Ascending aorta (tissue), 2 donors: ENCODE measurements at regions not wholly inside any gene's neighbourhood (a gene's known extent, or its start where the extent isn't known, plus 50 kb on each side); places are given as distances from the start of the nearest gene placed in this dataset.

Experiments used
- DNase-seq, 2 donors: peaks; one replicate each; pipeline ENCODE4 v3.0.0-alpha.2; 2019; ENCODE audit warnings: low spot score in 2 of 2
- H3K27ac ChIP-seq, 2 donors: fragments of 200-600 bp; sonication (generic); one replicate each; pipeline ENCODE4 v1.5.1; 2016 to 2017; ENCODE audit warnings: mild to moderate bottlenecking in 1 of 2
- H3K27me3 ChIP-seq: fragments of 200-600 bp; sonication (generic); one replicate; pipeline ENCODE4 v1.5.1; 2017
- H3K36me3 ChIP-seq, 2 donors: fragments of 200-600 bp; sonication (generic); one replicate each; pipeline ENCODE4 v1.5.1; 2016
- H3K4me1 ChIP-seq, 2 donors: fragments of 200-600 bp; sonication (generic); one replicate each; pipeline ENCODE4 v1.5.1; 2016 to 2017; ENCODE audit warnings: mild to moderate bottlenecking in 1 of 2
- H3K4me3 ChIP-seq, 2 donors: fragments of 200-600 bp; sonication (generic); one replicate each; pipeline ENCODE4 v1.5.1; 2016 to 2017; ENCODE audit warnings: mild to moderate bottlenecking in 1 of 2
- H3K9me3 ChIP-seq, 2 donors: fragments of 200-600 bp; sonication (generic); one replicate each; pipeline ENCODE4 v1.5.1; 2016
- intact Hi-C: fragments of 100-400 bp; cut with DNase I; formaldehyde crosslinking; loops from one replicate; pipeline ENCODE4 v1.15.1; 2023
- TF ChIP-seq, protein P1 (sequence below), 3 experiments: fragments of 200-600 bp in 2 of 3; fragments of 450-650 bp in 1 of 3; sonication (generic) in 2 of 3; IDR thresholded peaks; one replicate each; pipeline ENCODE4 v1.5.1; 2016 to 2019; ENCODE audit warnings: antibody characterized with exemption in 3 of 3, mild to moderate bottlenecking in 1 of 3, moderate library complexity in 1 of 3

GRCh38 chrX:82813671-82814078, 694.4 kb upstream of the POU3F4 start:
- Histone ChIP-seq H3K27me3 (no peaks in the 10 kb centered on the region), H3K4me1 (no peaks in the 10 kb centered on the region), H3K4me3 (no peak overlapping the region), H3K36me3 (no peaks in the 10 kb centered on the region), H3K9me3 (peaks cover 0 to 8% of the 10 kb centered on the region in 2 donors), H3K27ac (no peak overlapping the region)
- TF ChIP-seq, protein P1, sequence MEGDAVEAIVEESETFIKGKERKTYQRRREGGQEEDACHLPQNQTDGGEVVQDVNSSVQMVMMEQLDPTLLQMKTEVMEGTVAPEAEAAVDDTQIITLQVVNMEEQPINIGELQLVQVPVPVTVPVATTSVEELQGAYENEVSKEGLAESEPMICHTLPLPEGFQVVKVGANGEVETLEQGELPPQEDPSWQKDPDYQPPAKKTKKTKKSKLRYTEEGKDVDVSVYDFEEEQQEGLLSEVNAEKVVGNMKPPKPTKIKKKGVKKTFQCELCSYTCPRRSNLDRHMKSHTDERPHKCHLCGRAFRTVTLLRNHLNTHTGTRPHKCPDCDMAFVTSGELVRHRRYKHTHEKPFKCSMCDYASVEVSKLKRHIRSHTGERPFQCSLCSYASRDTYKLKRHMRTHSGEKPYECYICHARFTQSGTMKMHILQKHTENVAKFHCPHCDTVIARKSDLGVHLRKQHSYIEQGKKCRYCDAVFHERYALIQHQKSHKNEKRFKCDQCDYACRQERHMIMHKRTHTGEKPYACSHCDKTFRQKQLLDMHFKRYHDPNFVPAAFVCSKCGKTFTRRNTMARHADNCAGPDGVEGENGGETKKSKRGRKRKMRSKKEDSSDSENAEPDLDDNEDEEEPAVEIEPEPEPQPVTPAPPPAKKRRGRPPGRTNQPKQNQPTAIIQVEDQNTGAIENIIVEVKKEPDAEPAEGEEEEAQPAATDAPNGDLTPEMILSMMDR (IDR thresholded peaks at IDR 0.05) = no peak
- intact Hi-C loops = loop anchor here (10.0 kb wide), 1 partner anchor 159 kb away; no protein-coding TSS in a partner anchor
- no peak for DNase-seq

DNA sequence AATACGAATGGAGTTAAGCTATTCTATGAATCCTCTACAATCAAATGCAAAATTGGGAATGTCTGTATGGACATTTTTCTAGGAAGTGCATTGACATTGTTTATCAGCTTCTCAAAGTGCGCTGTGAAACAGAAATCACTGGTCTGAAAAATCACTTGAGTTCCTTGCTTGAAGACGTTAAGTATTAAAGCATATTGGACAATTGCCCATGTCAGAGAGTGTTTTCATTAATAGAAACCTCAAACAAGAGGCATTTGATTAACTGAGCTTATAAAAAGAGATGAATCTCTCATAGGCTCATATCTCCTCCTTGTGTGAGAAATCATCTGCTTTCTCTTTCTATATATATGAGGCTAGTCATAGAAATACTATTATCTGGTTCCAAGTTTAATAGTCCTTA, 692.1 kb upstream of the POU3F4 start:
- TF ChIP-seq, protein P1 (IDR thresholded peaks at IDR 0.05) = no peak
- Histone ChIP-seq H3K27me3 (no peaks in the 10 kb centered on the region), H3K9me3 (peaks cover 0 to 8% of the 10 kb centered on the region in 2 donors), H3K4me1 (no peaks in the 10 kb centered on the region), H3K36me3 (no peaks in the 10 kb centered on the region), H3K27ac (no peak overlapping the region), H3K4me3 (no peak overlapping the region)
- intact Hi-C loops = loop anchor here (10.0 kb wide), 1 partner anchor 161 kb away; no protein-coding TSS in a partner anchor
- no peak for DNase-seq

- H3K27ac ChIP-seq = no peak overlapping the region
- H3K9me3 ChIP-seq = peaks cover 0 to 10% of the 10 kb centered on the region in 2 donors
- TF ChIP-seq, protein P1 (IDR thresholded peaks at IDR 0.05) = no peak
- H3K4me1 ChIP-seq = no peaks in the 10 kb centered on the region
- no peak for DNase-seq
- no peaks in the 10 kb centered on the region for H3K27me3 ChIP-seq
- intact Hi-C loops = loop anchor here (10.0 kb wide), 1 partner anchor 162 kb away; no protein-coding TSS in a partner anchor
- H3K36me3 ChIP-seq = no peaks in the 10 kb centered on the region
- no peak overlapping the region for H3K4me3 ChIP-seq
Measured at GRCh38 chrX:82816562-82816961, 691.5 kb upstream of the POU3F4 start.

GRCh38 chrX:82842286-82842685, 665.8 kb upstream of the POU3F4 start:
- H3K36me3 ChIP-seq = no peaks in the 10 kb centered on the region
- no peaks in the 10 kb centered on the region for H3K4me1 ChIP-seq
- TF ChIP-seq, protein P1 (IDR thresholded peaks at IDR 0.05) = no peak
- no peak for DNase-seq
- H3K9me3 ChIP-seq = peaks cover 0 to 9% of the 10 kb centered on the region in 2 donors
- no peaks in the 10 kb centered on the region for H3K27me3 ChIP-seq
- no peak overlapping the region for H3K4me3 ChIP-seq
- intact Hi-C loops = no loop called here
- no peak overlapping the region for H3K27ac ChIP-seq

DNA sequence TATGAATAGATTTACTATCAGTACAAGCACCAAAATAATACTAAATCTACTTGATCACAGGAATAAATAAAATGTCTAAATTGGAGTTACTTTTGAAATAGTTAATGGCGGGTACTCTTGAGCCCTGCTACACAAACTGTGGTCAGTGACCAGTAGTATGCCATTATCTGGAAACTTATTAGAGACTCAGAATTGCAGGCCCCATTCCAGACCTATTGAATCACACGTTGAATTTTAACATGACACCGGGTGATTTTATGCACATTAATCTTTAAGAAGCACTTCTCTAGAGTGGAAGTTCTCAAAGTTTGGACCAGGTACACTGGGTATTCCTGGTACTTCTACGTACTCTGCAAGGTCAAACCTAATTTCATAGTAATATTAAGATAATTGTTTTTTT, 660.0 kb upstream of the POU3F4 start:
- no peak overlapping the region for H3K27ac ChIP-seq
- no peaks in the 10 kb centered on the region for H3K9me3 ChIP-seq
- no peaks in the 10 kb centered on the region for H3K27me3 ChIP-seq
- TF ChIP-seq, protein P1 (IDR thresholded peaks at IDR 0.05) = no peak
- no peak overlapping the region for H3K4me3 ChIP-seq
- H3K36me3 ChIP-seq = no peaks in the 10 kb centered on the region
- no peak for DNase-seq
- intact Hi-C loops = no loop called here
- H3K4me1 ChIP-seq = no peaks in the 10 kb centered on the region
